ENCODE measurements at regions not wholly inside any gene's neighbourhood (a gene's known extent, or its start where the extent isn't known, plus 50 kb on each side); places are given as distances from the start of the nearest gene placed in this dataset.

DNA sequence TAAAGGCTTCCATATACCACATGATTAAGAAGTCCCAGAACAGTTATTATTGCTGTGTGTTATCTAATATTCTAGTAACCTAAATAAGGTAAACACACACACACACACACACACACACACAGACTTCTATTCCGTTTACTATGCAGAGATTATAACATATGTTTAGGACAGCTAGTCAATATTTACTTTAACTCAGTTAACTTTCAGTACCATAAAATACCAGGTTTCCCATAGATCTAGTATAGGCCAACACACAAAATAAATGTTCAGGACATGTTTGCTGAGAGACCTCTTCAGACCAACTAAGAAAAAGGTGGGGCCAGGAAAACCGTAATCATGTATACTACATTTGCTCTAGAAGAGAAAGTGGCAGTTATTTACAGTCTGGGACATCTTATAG lies 365.5 kb downstream of the KLHL13 start:
- no peak for TF ChIP-seq CTCF (conservative IDR thresholded peaks at IDR 0.05 in 1 of 2, IDR thresholded peaks at IDR 0.05 in 1 of 2; ENCODE audit: extremely low read depth in 1 of 2, insufficient read depth in 1 of 2, low read depth in 1 of 2, low read length in 2 of 2)
- TF ChIP-seq EZH2 (IDR thresholded peaks at IDR 0.05; ENCODE audit: borderline replicate concordance, low read length): no peak

Measured in mammary epithelial cell (primary cell).